Transverse colon (tissue), 4 donors: ENCODE measurements at regions not wholly inside any gene's neighbourhood (a gene's known extent, or its start where the extent isn't known, plus 50 kb on each side); places are given as distances from the start of the nearest gene placed in this dataset.

Source experiments
- EP300 ChIP-seq: sonication (generic); formaldehyde crosslinking; IDR thresholded peaks from one replicate; pipeline ENCODE4 v1.6.1; 2017; ENCODE audit warnings: antibody characterized with exemption, low read depth
- POLR2A ChIP-seq: fragments of 450-650 bp; IDR thresholded peaks from one replicate; pipeline ENCODE4 v1.6.1; 2016; ENCODE audit warnings: antibody characterized with exemption, mild to moderate bottlenecking, moderate library complexity
- POLR2AphosphoS5 ChIP-seq, 3 donors: sonication (generic); formaldehyde crosslinking; IDR thresholded peaks; one replicate each; pipeline ENCODE4 v1.6.1; 2016; ENCODE audit warnings: antibody characterized with exemption in 3 of 3
- TF ChIP-seq, protein P1 (sequence below), 5 experiments: fragments of 200-600 bp in 3 of 5; fragments of 450-650 bp in 2 of 5; sonication (generic) in 3 of 5; IDR thresholded peaks; 1 replicate in 2 of 5; 2 replicates in 3 of 5; pipeline ENCODE4 v1.5.1; 2016 to 2017; ENCODE audit warnings: antibody characterized with exemption in 5 of 5, inconsistent platforms in 3 of 5, mild to moderate bottlenecking in 2 of 5, moderate library complexity in 1 of 5

- TF ChIP-seq POLR2A (no peak), EP300 (no peak), POLR2AphosphoS5 (IDR thresholded peaks at IDR 0.05) (no peak)
- TF ChIP-seq, protein P1, sequence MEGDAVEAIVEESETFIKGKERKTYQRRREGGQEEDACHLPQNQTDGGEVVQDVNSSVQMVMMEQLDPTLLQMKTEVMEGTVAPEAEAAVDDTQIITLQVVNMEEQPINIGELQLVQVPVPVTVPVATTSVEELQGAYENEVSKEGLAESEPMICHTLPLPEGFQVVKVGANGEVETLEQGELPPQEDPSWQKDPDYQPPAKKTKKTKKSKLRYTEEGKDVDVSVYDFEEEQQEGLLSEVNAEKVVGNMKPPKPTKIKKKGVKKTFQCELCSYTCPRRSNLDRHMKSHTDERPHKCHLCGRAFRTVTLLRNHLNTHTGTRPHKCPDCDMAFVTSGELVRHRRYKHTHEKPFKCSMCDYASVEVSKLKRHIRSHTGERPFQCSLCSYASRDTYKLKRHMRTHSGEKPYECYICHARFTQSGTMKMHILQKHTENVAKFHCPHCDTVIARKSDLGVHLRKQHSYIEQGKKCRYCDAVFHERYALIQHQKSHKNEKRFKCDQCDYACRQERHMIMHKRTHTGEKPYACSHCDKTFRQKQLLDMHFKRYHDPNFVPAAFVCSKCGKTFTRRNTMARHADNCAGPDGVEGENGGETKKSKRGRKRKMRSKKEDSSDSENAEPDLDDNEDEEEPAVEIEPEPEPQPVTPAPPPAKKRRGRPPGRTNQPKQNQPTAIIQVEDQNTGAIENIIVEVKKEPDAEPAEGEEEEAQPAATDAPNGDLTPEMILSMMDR (IDR thresholded peaks at IDR 0.05), result no peak
Measured at GRCh38 chr17:14886200-14886739, 378.9 kb downstream of the PMP22 start.
